Neural cell (in vitro differentiated cells): ENCODE measurements at regions not wholly inside any gene's neighbourhood (a gene's known extent, or its start where the extent isn't known, plus 50 kb on each side); places are given as distances from the start of the nearest gene placed in this dataset.

ENCODE experiments used
- CTCF ChIP-seq: fragments of 450-650 bp; IDR thresholded peaks from 2 replicates; pipeline ENCODE4 v1.5.1; 2014; ENCODE audit warnings: antibody characterized with exemption, mild to moderate bottlenecking, moderate library complexity; ENCODE audit not compliant: poor library complexity, severe bottlenecking
- POLR2AphosphoS5 ChIP-seq: IDR thresholded peaks from 2 replicates; pipeline ENCODE4 v1.6.1; 2012
- SMC3 ChIP-seq: fragments of 450-650 bp; conservative IDR thresholded peaks from 2 replicates; pipeline ENCODE4 v1.6.1; 2014; ENCODE audit warnings: antibody characterized with exemption, mild to moderate bottlenecking, moderate library complexity; ENCODE audit not compliant: poor library complexity

GRCh38 chr2:128501700-128502099 lies 183.0 kb upstream of the HS6ST1 start:
- TF ChIP-seq POLR2AphosphoS5 (no peak), CTCF (no peak), SMC3 (no peak)
